Stomach (tissue), 8 donors: ENCODE measurements at regions not wholly inside any gene's neighbourhood (a gene's known extent, or its start where the extent isn't known, plus 50 kb on each side); places are given as distances from the start of the nearest gene placed in this dataset.
A peak's percentile ranks its signal among the peaks of the same experiment; 100 is the strongest.

Experiments
- DNase-seq, 2 donors: peaks; one replicate each; pipeline versions ENCODE4 v3.0.0 to v3.0.0-alpha.2; 2013 to 2019
- H3K27ac ChIP-seq, 5 donors: fragments of 200-600 bp in 4 of 5; sonication (generic) in 4 of 5; one replicate each; pipeline ENCODE4 v1.5.1; 2013 to 2019; ENCODE audit warnings: mild to moderate bottlenecking in 1 of 5, moderate library complexity in 1 of 5
- H3K27me3 ChIP-seq, 3 donors: fragments of 200-600 bp; sonication (generic); one replicate each; pipeline ENCODE4 v1.5.1; 2017 to 2019; ENCODE audit warnings: mixed run types in 1 of 3
- H3K36me3 ChIP-seq, 4 donors: fragments of 200-600 bp; sonication (generic); 1 replicate in 3 of 4; 2 replicates in 1 of 4; pipeline ENCODE4 v1.5.1; 2016 to 2019
- H3K4me1 ChIP-seq, 4 donors: fragments of 200-600 bp; sonication (generic); one replicate each; pipeline ENCODE4 v1.5.1; 2016 to 2019
- H3K4me3 ChIP-seq, 4 donors: fragments of 200-600 bp; sonication (generic) in 3 of 4; one replicate each; pipeline ENCODE4 v1.5.1; 2016 to 2019; ENCODE audit warnings: mild to moderate bottlenecking in 1 of 4
- H3K9me3 ChIP-seq, 4 donors: fragments of 200-600 bp; sonication (generic); one replicate each; pipeline ENCODE4 v1.5.1; 2016 to 2019
- EP300 ChIP-seq: sonication (generic); formaldehyde crosslinking; IDR thresholded peaks from one replicate; pipeline ENCODE4 v1.6.1; 2017; ENCODE audit warnings: antibody characterized with exemption
- POLR2A ChIP-seq, 4 donors: fragments of 450-650 bp; IDR thresholded peaks; one replicate each; pipeline ENCODE4 v1.6.1; 2016; ENCODE audit warnings: antibody characterized with exemption in 4 of 4, control low read depth in 2 of 4, mild to moderate bottlenecking in 1 of 4, moderate library complexity in 1 of 4
- POLR2AphosphoS5 ChIP-seq, 3 donors: sonication (generic); formaldehyde crosslinking; IDR thresholded peaks; one replicate each; pipeline ENCODE4 v1.6.1; 2016; ENCODE audit warnings: antibody characterized with exemption in 3 of 3
- WGBS, 5 donors: extraction: QIAGEN DNeasy Blood & Tissue Kit in 3 of 5; methylation state at CpG; one replicate each; pipeline versions ENCODE4 v1.1.5 to v1.1.7; 2013 to 2018; 5-methylcytosine and 5-hydroxymethylcytosine counted together
- intact Hi-C: fragments of 100-400 bp; cut with DNase I; formaldehyde crosslinking; loops from one replicate; pipeline ENCODE4 v1.15.1; 2023; ENCODE audit warnings: low total_unique reads
- TF ChIP-seq, protein P1 (sequence below), 7 experiments: fragments of 450-650 bp in 4 of 7; fragments of 200-600 bp in 3 of 7; sonication (generic) in 3 of 7; IDR thresholded peaks; one replicate each; pipeline ENCODE4 v1.5.1; 2016 to 2019; ENCODE audit warnings: antibody characterized with exemption in 7 of 7, control low read depth in 2 of 7, mild to moderate bottlenecking in 1 of 7
- donor health status: healthy with polysubstance abuse.
- donor health status: Bipolar disorder and iron deficiency.
- donor health status: healthy.

DNA sequence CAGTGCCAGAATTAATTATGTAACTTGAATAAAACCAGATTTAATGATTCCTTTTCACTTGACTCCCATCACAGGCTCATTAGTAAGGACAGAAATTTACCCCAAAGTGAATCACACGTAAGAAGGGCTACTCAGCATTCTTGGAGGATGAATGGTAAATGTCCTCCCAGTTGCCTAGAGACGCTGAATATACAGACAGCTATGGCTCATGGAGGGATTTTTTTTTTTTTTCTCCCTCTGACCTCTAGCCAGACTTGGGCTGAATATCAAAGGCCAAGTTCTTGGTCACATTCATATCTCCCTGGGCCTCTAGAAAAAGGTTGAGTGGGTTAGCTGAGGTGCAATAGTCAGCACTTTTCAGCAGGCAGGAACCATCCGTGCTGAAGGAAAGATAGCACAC is 77.5 kb downstream of the PHLDA1 start:
- Histone ChIP-seq H3K9me3 (no peaks in the 10 kb centered on the region), H3K4me3 (no peak overlapping the region), H3K4me1 (peaks cover 17 to 37% (median 23%) of the 10 kb centered on the region in 4 donors), H3K27ac (peak overlapping the region in 4 of 5 donors; percentile 24 to 77 (median 48)), H3K27me3 (no peaks in the 10 kb centered on the region), H3K36me3 (no peaks in the 10 kb centered on the region)
- 56 to 65% (median 58%) methylated on average over 3 of the region's 3 CpGs for WGBS, 5 donors
- peak in 1 of 2 donors; percentile 56 for DNase-seq
- TF ChIP-seq, protein P1, sequence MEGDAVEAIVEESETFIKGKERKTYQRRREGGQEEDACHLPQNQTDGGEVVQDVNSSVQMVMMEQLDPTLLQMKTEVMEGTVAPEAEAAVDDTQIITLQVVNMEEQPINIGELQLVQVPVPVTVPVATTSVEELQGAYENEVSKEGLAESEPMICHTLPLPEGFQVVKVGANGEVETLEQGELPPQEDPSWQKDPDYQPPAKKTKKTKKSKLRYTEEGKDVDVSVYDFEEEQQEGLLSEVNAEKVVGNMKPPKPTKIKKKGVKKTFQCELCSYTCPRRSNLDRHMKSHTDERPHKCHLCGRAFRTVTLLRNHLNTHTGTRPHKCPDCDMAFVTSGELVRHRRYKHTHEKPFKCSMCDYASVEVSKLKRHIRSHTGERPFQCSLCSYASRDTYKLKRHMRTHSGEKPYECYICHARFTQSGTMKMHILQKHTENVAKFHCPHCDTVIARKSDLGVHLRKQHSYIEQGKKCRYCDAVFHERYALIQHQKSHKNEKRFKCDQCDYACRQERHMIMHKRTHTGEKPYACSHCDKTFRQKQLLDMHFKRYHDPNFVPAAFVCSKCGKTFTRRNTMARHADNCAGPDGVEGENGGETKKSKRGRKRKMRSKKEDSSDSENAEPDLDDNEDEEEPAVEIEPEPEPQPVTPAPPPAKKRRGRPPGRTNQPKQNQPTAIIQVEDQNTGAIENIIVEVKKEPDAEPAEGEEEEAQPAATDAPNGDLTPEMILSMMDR (IDR thresholded peaks at IDR 0.05), result no peak
- TF ChIP-seq POLR2AphosphoS5 (IDR thresholded peaks at IDR 0.05), result peak in 1 of 3 donors; percentile 30
- intact Hi-C loops, result no loop called here

DNA sequence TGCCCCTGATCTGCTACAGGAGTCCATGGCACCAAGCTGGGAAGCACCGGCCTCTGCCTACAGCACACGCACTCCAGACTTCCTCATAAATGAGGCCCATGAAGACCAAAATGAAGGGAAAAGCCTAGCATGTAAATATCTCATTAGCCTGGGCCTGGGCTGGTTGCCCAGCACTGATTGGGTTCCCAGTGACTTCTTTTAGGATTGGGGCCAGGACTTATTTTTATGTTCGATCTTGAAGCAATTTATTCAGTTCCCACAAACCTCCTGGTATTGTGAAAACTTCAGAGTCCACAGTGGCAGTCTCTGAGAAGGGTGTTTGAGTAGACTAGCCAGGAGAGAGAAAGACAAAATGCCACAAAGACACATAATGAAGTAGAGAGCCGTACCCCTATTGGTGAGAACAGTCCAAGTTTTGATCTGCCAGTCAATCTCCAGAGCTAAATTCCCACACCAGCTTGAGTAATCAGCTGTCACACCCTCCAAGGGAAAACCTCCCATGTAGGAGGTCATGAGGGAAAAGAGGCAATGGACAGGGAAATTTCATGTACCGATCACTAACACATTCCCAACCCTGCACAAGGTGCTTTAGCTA is 78.2 kb downstream of the PHLDA1 start:
- Histone ChIP-seq H3K9me3 (no peaks in the 10 kb centered on the region), H3K36me3 (no peaks in the 10 kb centered on the region), H3K27me3 (no peaks in the 10 kb centered on the region), H3K4me3 (no peak overlapping the region), H3K4me1 (peaks cover 17 to 31% (median 23%) of the 10 kb centered on the region in 4 donors), H3K27ac (peak overlapping the region; percentile 24 to 77 (median 57))
- peak in 1 of 2 donors; percentile 51 for DNase-seq
- intact Hi-C loops, result no loop called here
- no peak for TF ChIP-seq POLR2A (IDR thresholded peaks at IDR 0.05)
- TF ChIP-seq, protein P1 (IDR thresholded peaks at IDR 0.05), result no peak
- TF ChIP-seq EP300, result no peak
- TF ChIP-seq POLR2AphosphoS5 (IDR thresholded peaks at IDR 0.05), result no peak
- 56 to 71% (median 66%) methylated on average over 5 of the region's 5 CpGs for WGBS, 5 donors

DNA sequence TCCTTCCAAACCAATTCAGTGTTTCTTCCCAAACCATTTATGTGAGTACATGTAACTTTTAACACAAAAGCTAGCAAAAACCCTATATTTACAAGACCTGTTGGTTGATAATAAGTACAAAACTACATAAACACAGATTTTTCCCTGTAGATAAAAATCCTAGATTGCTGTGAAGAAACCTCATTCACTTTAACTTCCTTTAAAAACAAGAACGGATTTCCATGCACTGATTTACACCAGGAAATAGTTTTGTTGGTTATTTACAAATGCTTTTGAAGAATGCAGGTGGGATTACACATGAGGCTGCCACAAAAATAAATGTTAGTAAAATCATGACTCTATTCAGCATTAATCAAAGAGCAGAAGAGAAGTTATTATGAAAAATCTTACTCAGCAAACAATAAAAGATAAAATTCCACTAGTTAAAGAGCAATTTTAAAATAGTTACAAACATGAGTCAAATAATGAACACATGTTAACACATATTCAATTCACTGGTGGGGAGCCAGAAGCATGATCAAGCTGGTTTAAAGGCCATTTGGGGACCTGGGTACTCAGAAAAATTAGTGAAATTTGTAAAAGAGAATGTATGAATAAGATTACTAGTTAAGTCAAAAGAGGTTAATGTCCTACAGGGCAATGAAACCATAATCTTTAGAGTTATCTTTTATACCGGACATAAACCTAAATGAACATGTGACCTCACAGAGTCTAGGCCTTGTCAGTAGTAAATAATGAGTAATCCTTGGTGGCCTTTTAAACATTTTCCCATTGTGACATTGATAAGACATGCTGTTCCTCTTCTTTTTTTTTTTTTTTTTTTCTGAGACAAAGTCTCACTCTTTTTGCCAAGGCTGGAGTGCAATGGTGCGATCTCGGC is 79.9 kb downstream of the PHLDA1 start:
- TF ChIP-seq POLR2AphosphoS5 (IDR thresholded peaks at IDR 0.05) (peak in 1 of 3 donors; percentile 26), POLR2A (IDR thresholded peaks at IDR 0.05) (no peak)
- TF ChIP-seq, protein P1 (IDR thresholded peaks at IDR 0.05), result no peak
- intact Hi-C loops, result no loop called here
- no peak overlapping the region for H3K4me3 ChIP-seq
- DNase-seq, result no peak
- peak overlapping the region in 2 of 5 donors; percentile 57 to 77 for H3K27ac ChIP-seq
- peaks cover 17 to 31% (median 23%) of the 10 kb centered on the region in 4 donors for H3K4me1 ChIP-seq
- no peaks in the 10 kb centered on the region for H3K36me3 ChIP-seq
- no peaks in the 10 kb centered on the region for H3K27me3 ChIP-seq
- H3K9me3 ChIP-seq, result no peaks in the 10 kb centered on the region
- 46 to 57% (median 49%) methylated on average over 4 of the region's 4 CpGs for WGBS, 5 donors

DNA sequence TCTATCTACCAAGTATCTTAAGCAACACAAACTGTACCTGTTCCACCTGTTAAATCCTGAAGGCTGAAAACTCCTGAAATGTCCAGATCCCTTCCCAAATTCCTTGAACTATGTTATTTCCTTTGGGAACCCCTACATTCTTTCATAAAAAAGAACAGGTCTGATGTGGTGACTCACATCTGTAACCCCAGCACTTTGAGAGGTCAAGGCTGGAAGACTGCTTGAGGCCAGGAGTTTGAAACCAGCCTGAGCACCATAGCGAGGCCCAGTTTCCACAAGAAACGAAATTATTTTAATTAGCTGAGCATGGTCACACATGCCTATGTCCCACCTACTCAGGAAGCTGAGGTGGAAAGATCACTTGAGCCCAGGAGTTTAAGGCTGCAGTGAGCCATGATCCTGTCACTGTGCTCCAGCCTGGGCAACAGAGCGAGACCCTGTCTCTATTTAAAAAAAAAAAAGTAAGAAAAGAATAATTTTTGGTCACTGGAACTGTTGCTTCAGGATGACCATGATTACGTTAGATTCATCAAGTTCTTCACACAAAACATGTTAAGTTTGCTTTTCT is 84.3 kb downstream of the PHLDA1 start:
- Histone ChIP-seq H3K4me3 (no peak overlapping the region), H3K9me3 (no peaks in the 10 kb centered on the region), H3K27me3 (no peaks in the 10 kb centered on the region), H3K4me1 (peaks cover 13 to 35% (median 22%) of the 10 kb centered on the region in 4 donors), H3K36me3 (no peaks in the 10 kb centered on the region), H3K27ac (no peak overlapping the region)
- 92 to 97% (median 95%) methylated on average over 4 of the region's 4 CpGs for WGBS, 5 donors
- intact Hi-C loops, result no loop called here
- TF ChIP-seq EP300 (no peak), POLR2A (IDR thresholded peaks at IDR 0.05) (no peak), POLR2AphosphoS5 (IDR thresholded peaks at IDR 0.05) (no peak)
- TF ChIP-seq, protein P1 (IDR thresholded peaks at IDR 0.05), result no peak
- DNase-seq, result no peak
